ENCODE measurements at regions not wholly inside any gene's neighbourhood (a gene's known extent, or its start where the extent isn't known, plus 50 kb on each side); places are given as distances from the start of the nearest gene placed in this dataset.
A peak's percentile ranks its signal among the peaks of the same experiment; 100 is the strongest.

DNA sequence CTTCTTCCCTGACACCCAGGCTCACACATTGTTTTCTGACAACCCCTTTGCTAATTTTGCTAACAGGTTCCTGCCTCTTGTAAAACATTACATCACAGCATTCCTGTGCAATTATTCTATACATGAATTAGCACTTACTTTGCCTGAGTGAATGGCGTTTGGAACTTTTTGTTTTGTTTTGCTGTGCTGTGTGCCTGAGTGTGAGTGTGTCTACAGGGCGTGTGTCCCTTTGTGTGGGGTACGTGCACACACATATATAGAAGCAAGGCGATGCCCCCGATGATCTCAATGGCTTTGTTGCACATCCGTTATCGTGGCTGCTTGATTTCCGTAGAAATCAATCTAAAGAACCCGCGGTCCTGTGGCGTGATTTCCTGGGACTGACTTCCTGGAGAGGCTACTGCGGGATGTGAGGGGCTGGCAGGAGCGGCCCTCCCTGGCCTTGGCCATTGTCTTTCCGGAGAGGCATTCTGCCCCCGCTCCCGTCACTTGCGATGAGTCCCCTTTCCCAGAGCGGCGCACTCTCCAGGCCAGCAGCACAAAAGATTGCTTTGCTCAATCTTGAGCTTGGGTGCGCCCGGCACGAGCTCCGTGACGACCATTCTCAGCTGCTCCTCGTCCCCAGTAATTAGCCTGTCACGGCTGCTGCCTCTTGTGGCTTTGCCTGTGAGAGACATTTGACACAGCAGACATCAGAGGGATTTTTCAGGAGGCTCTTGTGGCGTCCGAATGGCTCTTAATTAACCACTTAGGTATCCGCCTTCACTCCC is 398.1 kb upstream of the IRX1 start:
- DNase-seq (ENCODE audit: low spot score): peak; percentile 57
- H3K4me1 Mint-ChIP-seq: peaks cover 54% of the 10 kb centered on the region
- H3K27ac Mint-ChIP-seq: no peak overlapping the region

DNA sequence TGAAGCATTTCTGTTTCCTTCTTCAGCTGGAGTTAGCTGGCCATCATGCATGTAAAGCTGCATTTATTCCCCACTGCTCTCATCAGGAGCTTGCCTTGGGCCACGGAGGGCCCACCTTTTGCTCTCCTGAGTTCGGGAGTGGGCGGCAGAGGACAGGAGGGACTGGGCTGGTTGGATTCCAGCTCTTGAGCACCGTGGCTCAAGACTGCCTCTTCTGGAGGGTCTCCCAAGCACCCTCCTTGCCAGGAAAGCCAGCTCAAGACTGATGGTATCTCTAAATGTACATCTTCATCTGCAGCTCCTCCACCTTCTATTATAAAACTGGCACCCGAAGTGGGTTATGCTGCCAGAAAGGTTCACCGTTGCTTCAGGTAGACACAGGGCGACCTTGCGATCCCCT is 399.6 kb upstream of the IRX1 start:
- ATAC-seq: peak; percentile 70
- POLR2A ChIA-PET: no interaction called here

More for the DNA sequence above, 398.1 kb upstream of the IRX1 start:
- POLR2A ChIA-PET: interaction anchor here (0.5 kb wide), 1 partner anchor 351 kb away, joined by 3 read pairs; no protein-coding TSS in a partner anchor
- ATAC-seq: peak; percentile 71
- H3K36me3 Mint-ChIP-seq: no peaks in the 10 kb centered on the region
- CTCF ChIA-PET: interaction anchor here (0.6 to 1.1 kb wide), 5 partner anchors 12 to 360 kb away, joined by 3 to 4 read pairs (median 3); no protein-coding TSS in a partner anchor
- TF ChIP-seq, protein P1, sequence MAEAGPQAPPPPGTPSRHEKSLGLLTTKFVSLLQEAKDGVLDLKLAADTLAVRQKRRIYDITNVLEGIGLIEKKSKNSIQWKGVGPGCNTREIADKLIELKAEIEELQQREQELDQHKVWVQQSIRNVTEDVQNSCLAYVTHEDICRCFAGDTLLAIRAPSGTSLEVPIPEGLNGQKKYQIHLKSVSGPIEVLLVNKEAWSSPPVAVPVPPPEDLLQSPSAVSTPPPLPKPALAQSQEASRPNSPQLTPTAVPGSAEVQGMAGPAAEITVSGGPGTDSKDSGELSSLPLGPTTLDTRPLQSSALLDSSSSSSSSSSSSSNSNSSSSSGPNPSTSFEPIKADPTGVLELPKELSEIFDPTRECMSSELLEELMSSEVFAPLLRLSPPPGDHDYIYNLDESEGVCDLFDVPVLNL (CRISPR knock-in tag; IDR thresholded peaks at IDR 0.05; ENCODE audit: borderline replicate concordance, low read depth): no peak
- no peak for TF ChIP-seq GRHL2 (CRISPR knock-in tag; IDR thresholded peaks at IDR 0.05; ENCODE audit: insufficient replicate concordance, severe bottlenecking)
- TF ChIP-seq, protein P2, sequence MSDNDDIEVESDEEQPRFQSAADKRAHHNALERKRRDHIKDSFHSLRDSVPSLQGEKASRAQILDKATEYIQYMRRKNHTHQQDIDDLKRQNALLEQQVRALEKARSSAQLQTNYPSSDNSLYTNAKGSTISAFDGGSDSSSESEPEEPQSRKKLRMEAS (CRISPR knock-in tag; IDR thresholded peaks at IDR 0.05): peak; percentile 25; the same call in 1 of the 2 replicates
- no peak for TF ChIP-seq PRRX2 (CRISPR knock-in tag; IDR thresholded peaks at IDR 0.05)
- TF ChIP-seq, protein P3, sequence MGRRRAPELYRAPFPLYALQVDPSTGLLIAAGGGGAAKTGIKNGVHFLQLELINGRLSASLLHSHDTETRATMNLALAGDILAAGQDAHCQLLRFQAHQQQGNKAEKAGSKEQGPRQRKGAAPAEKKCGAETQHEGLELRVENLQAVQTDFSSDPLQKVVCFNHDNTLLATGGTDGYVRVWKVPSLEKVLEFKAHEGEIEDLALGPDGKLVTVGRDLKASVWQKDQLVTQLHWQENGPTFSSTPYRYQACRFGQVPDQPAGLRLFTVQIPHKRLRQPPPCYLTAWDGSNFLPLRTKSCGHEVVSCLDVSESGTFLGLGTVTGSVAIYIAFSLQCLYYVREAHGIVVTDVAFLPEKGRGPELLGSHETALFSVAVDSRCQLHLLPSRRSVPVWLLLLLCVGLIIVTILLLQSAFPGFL (CRISPR knock-in tag; IDR thresholded peaks at IDR 0.05; ENCODE audit: borderline replicate concordance): no peak
- no peak for TF ChIP-seq NFATC4 (CRISPR knock-in tag; IDR thresholded peaks at IDR 0.05)
- TF ChIP-seq, protein P4, sequence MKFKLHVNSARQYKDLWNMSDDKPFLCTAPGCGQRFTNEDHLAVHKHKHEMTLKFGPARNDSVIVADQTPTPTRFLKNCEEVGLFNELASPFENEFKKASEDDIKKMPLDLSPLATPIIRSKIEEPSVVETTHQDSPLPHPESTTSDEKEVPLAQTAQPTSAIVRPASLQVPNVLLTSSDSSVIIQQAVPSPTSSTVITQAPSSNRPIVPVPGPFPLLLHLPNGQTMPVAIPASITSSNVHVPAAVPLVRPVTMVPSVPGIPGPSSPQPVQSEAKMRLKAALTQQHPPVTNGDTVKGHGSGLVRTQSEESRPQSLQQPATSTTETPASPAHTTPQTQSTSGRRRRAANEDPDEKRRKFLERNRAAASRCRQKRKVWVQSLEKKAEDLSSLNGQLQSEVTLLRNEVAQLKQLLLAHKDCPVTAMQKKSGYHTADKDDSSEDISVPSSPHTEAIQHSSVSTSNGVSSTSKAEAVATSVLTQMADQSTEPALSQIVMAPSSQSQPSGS (CRISPR knock-in tag; IDR thresholded peaks at IDR 0.05; ENCODE audit: borderline replicate concordance, low read depth): no peak
- TF ChIP-seq, protein P5, sequence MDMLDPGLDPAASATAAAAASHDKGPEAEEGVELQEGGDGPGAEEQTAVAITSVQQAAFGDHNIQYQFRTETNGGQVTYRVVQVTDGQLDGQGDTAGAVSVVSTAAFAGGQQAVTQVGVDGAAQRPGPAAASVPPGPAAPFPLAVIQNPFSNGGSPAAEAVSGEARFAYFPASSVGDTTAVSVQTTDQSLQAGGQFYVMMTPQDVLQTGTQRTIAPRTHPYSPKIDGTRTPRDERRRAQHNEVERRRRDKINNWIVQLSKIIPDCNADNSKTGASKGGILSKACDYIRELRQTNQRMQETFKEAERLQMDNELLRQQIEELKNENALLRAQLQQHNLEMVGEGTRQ (CRISPR knock-in tag; IDR thresholded peaks at IDR 0.05): 0 out of 2 replicates have a peak, but pooled peaks have one; percentile 5
- no peak for TF ChIP-seq NFYB (CRISPR knock-in tag; conservative IDR thresholded peaks at IDR 0.05; ENCODE audit: low read depth)
- peaks cover 1% of the 10 kb centered on the region for H3K9me3 Mint-ChIP-seq
- peaks cover 34% of the 10 kb centered on the region for H3K27me3 Mint-ChIP-seq (ENCODE audit: low read depth)
- peak overlapping the region; percentile 76 for H3K4me3 Mint-ChIP-seq

More for the DNA sequence above, 399.6 kb upstream of the IRX1 start:
- Mint-ChIP-seq H3K27me3 (ENCODE audit: low read depth) (peaks cover 34% of the 10 kb centered on the region), H3K27ac (no peak overlapping the region), H3K4me3 (no peak overlapping the region), H3K9me3 (no peaks in the 10 kb centered on the region), H3K36me3 (no peaks in the 10 kb centered on the region), H3K4me1 (peaks cover 55% of the 10 kb centered on the region)
- TF ChIP-seq ZNF317 (CRISPR knock-in tag; IDR thresholded peaks at IDR 0.05; ENCODE audit: borderline replicate concordance, low read depth) (no peak), ZNF416 (CRISPR knock-in tag; IDR thresholded peaks at IDR 0.05) (no peak), ZNF423 (CRISPR knock-in tag; IDR thresholded peaks at IDR 0.05) (no peak), ZNF121 (CRISPR knock-in tag; IDR thresholded peaks at IDR 0.05) (no peak), SOX15 (CRISPR knock-in tag; IDR thresholded peaks at IDR 0.05) (no peak)
- TF ChIP-seq, protein P6, sequence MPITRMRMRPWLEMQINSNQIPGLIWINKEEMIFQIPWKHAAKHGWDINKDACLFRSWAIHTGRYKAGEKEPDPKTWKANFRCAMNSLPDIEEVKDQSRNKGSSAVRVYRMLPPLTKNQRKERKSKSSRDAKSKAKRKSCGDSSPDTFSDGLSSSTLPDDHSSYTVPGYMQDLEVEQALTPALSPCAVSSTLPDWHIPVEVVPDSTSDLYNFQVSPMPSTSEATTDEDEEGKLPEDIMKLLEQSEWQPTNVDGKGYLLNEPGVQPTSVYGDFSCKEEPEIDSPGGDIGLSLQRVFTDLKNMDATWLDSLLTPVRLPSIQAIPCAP (CRISPR knock-in tag; IDR thresholded peaks at IDR 0.05): no peak
- TF ChIP-seq, protein P3 (CRISPR knock-in tag; IDR thresholded peaks at IDR 0.05; ENCODE audit: borderline replicate concordance): no peak
- TF ChIP-seq, protein P7, sequence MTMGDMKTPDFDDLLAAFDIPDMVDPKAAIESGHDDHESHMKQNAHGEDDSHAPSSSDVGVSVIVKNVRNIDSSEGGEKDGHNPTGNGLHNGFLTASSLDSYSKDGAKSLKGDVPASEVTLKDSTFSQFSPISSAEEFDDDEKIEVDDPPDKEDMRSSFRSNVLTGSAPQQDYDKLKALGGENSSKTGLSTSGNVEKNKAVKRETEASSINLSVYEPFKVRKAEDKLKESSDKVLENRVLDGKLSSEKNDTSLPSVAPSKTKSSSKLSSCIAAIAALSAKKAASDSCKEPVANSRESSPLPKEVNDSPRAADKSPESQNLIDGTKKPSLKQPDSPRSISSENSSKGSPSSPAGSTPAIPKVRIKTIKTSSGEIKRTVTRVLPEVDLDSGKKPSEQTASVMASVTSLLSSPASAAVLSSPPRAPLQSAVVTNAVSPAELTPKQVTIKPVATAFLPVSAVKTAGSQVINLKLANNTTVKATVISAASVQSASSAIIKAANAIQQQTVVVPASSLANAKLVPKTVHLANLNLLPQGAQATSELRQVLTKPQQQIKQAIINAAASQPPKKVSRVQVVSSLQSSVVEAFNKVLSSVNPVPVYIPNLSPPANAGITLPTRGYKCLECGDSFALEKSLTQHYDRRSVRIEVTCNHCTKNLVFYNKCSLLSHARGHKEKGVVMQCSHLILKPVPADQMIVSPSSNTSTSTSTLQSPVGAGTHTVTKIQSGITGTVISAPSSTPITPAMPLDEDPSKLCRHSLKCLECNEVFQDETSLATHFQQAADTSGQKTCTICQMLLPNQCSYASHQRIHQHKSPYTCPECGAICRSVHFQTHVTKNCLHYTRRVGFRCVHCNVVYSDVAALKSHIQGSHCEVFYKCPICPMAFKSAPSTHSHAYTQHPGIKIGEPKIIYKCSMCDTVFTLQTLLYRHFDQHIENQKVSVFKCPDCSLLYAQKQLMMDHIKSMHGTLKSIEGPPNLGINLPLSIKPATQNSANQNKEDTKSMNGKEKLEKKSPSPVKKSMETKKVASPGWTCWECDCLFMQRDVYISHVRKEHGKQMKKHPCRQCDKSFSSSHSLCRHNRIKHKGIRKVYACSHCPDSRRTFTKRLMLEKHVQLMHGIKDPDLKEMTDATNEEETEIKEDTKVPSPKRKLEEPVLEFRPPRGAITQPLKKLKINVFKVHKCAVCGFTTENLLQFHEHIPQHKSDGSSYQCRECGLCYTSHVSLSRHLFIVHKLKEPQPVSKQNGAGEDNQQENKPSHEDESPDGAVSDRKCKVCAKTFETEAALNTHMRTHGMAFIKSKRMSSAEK (CRISPR knock-in tag; IDR thresholded peaks at IDR 0.05; ENCODE audit: borderline replicate concordance): no peak
- CTCF ChIA-PET: interaction anchor here (0.7 to 1.7 kb wide), 19 partner anchors 10 to 562 kb away, joined by 3 to 12 read pairs (median 3); no protein-coding TSS in a partner anchor
- DNase-seq (ENCODE audit: low spot score): no peak

All from WTC11 (cell line).